Occipital lobe (tissue), 1 donor: ENCODE measurements at regions not wholly inside any gene's neighbourhood (a gene's known extent, or its start where the extent isn't known, plus 50 kb on each side); places are given as distances from the start of the nearest gene placed in this dataset.
"Not testable (repeated sequence)": the region's sequence is repeated elsewhere in the genome, so short reads cannot be mapped to it uniquely, and the experiment has no call there.

Experiments
- DNase-seq: peaks from one replicate; lab custom pipeline; 2025; lab: John Stamatoyannopoulos, UW

GRCh38 chr17:68135141-68135887, 99.8 kb downstream of the KPNA2 start:
- no peak for DNase-seq

GRCh38 chr17:68141050-68141449, 105.5 kb downstream of the KPNA2 start:
- no peak for DNase-seq

GRCh38 chr17:68142595-68142994, 105.2 kb upstream of the AMZ2 start:
- no peak for DNase-seq

DNA sequence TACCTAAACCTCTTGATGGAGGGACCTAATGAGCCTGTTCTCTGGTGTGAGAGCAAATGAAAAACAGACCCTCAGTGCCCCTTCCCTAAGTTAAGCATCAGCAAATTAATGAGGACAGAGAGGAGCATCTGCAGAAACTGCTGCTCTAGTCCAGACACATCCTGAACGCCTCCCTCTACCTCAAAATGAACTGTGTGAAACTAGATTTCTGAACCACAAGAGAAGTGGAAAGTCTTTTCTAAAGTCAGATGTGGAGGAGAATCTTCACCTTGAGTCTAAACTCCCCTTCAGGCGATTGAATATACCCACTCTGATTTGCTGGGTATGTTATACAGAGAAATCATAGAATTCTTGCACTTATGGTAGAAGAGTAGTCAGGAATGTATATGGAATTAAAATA, 104.4 kb upstream of the AMZ2 start:
- DNase-seq = no peak

GRCh38 chr17:68145088-68145487, 102.8 kb upstream of the AMZ2 start:
- no peak for DNase-seq

- no peak for DNase-seq
These were observed 98.9 kb upstream of the AMZ2 start for GRCh38 chr17:68148936-68149335.

GRCh38 chr17:68152161-68152571, 95.7 kb upstream of the AMZ2 start:
- DNase-seq = no peak

- no peak for DNase-seq
These were observed 92.2 kb upstream of the AMZ2 start for GRCh38 chr17:68155692-68156091.

- DNase-seq = no peak
These were observed 86.0 kb upstream of the AMZ2 start for GRCh38 chr17:68161644-68162428.

DNA sequence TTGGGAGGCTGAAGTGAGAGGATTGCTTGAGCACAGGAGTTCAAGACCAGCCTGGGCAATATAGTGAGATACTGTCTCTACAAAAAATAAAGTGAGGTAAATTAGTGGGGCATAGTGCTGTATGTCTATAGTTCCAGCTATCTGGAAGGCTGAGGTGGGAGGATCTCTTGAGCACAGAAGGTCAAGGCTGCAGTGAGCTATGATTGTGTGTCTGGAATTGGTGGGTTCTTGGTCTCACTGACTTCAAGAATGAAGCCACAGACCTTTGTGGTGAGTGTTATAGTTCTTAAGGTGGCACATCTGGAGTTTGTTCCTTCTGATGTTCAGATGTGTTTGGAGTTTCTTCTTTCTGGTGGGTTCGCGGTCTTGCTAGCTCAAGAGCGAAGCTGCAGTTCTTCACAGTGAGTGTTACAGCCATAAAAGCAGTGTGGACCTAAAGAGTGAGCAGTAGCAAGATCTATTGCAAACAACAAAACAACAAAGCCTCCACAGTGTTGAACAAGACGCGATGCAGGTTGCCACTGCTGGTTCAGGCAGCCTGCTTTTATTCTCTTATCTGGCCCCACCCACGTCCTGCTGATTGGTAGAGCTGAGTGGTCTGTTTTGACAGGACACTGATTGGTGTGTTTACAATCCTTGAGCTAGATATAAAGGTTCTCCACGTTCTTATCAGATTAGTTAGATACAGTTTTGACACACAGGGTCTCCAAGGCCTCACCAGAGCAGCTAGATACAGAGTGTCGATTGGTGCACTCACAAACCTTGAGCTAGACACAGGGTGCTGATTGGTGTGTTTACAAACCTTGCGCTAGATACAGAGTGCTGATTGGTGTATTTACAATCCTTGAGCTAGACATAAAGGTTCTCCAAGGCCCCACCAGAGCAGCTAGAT, 79.3 kb upstream of the AMZ2 start:
- not testable (repeated sequence) for DNase-seq

- DNase-seq = not testable (repeated sequence)
These were observed 78.5 kb upstream of the AMZ2 start for GRCh38 chr17:68169165-68169821.

- no peak for DNase-seq
These were observed 78.0 kb upstream of the AMZ2 start for GRCh38 chr17:68169840-68170239.

- no peak for DNase-seq
These were observed 77.6 kb upstream of the AMZ2 start for GRCh38 chr17:68170246-68170645.

DNA sequence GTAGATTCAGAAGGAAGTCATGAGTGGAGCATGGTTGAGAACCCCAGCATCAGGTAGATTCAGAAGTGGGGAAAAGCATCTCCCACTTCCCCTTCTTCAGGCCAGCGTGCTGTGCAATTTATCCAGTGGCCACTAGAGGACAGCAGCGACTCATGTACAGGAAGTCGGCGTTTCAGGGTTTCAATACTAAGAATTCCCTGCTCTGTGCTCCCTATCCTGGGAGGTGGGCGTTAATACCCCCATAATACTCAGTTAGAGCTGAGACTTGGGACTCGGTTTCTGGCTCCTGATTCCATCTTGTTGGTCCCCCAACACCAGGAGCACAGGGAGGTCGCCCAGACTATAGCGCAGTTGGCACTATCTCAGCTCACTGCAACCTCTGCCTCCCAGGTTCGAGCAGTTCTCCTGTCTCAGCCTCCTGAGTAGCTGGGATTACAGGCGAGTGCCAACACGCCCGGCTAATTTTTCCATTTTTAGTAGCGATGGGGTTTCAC, 75.3 kb upstream of the AMZ2 start:
- peak; percentile 21 for DNase-seq

GRCh38 chr17:68175416-68175815, 72.4 kb upstream of the AMZ2 start:
- no peak for DNase-seq

- no peak for DNase-seq
These were observed 71.9 kb upstream of the AMZ2 start for GRCh38 chr17:68175905-68176304.

DNA sequence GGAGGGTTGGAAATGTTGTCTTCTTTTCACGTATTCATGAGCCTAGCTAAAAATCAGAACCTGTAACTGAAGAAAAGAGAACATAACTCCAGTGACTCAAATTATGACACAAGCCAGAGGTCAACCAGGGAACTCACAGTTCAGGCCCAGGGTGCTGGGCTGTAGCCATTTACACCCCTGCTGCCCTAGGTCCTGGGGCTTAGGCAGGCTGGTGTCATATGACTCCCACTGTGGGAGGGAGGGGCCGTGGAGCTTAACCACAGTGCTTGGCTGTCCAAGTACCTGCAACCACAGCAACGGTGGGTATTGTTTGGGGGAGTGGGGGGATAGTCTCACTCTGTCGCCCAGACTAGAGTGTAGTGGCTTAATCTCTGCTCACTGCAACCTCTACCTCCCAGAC, 71.1 kb upstream of the AMZ2 start:
- no peak for DNase-seq

GRCh38 chr17:68178831-68179230, 69.0 kb upstream of the AMZ2 start:
- DNase-seq = no peak

- no peak for DNase-seq
These were observed 68.5 kb upstream of the AMZ2 start for GRCh38 chr17:68179236-68179925.

DNA sequence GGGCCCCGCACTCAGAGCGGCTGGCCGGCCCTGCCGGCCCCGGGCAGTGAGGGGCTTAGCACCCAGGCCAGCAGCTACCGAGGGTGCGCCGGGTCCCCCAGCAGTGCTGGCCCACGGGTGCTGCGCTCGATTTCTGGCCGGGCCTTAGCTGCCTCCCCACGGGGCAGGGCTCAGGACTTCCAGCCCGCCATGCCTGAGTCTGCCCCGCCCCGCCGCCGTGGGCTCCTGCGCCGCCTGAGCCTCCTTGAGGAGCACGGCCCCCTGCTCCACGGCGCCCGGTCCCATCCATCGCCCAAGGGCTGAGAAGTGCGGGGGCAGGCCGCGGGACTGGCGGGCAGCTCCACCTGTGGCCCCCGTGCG, 67.9 kb upstream of the AMZ2 start:
- no peak for DNase-seq

- no peak for DNase-seq
These were observed 65.9 kb upstream of the AMZ2 start for GRCh38 chr17:68182011-68182306.
